ENCODE measurements at regions not wholly inside any gene's neighbourhood (a gene's known extent, or its start where the extent isn't known, plus 50 kb on each side); places are given as distances from the start of the nearest gene placed in this dataset.

GRCh38 chr20:10802236-10802635 lies 128.4 kb upstream of the JAG1 start:
- no peak overlapping the region for H3K27ac Mint-ChIP-seq
- H3K27me3 Mint-ChIP-seq (ENCODE audit: low read depth) = no peaks in the 10 kb centered on the region
- ATAC-seq (no peak), DNase-seq (ENCODE audit: low spot score) (no peak)
- H3K4me1 Mint-ChIP-seq = peaks cover 12% of the 10 kb centered on the region
- no peaks in the 10 kb centered on the region for H3K36me3 Mint-ChIP-seq
- peaks cover 7% of the 10 kb centered on the region; the same call in 1 of the 2 replicates for H3K9me3 Mint-ChIP-seq
- TF ChIP-seq JAZF1 (CRISPR knock-in tag; IDR thresholded peaks at IDR 0.05) (no peak), FOXJ3 (CRISPR knock-in tag; IDR thresholded peaks at IDR 0.05; ENCODE audit: borderline replicate concordance) (no peak), CTCF (IDR thresholded peaks at IDR 0.05) (no peak), PRRX2 (CRISPR knock-in tag; IDR thresholded peaks at IDR 0.05) (no peak), FOXP1 (CRISPR knock-in tag; IDR thresholded peaks at IDR 0.05; ENCODE audit: borderline replicate concordance) (no peak), ATF3 (CRISPR knock-in tag; conservative IDR thresholded peaks at IDR 0.05) (no peak), MLX (CRISPR knock-in tag; IDR thresholded peaks at IDR 0.05) (no peak), E2F5 (CRISPR knock-in tag; IDR thresholded peaks at IDR 0.05) (no peak), AFF4 (CRISPR knock-in tag; IDR thresholded peaks at IDR 0.05; ENCODE audit: borderline replicate concordance) (no peak), E2F4 (CRISPR knock-in tag; IDR thresholded peaks at IDR 0.05; ENCODE audit: borderline replicate concordance, low read depth) (no peak), NFYB (CRISPR knock-in tag; conservative IDR thresholded peaks at IDR 0.05; ENCODE audit: low read depth) (no peak), ATF6 (CRISPR knock-in tag; IDR thresholded peaks at IDR 0.05) (no peak), ZMAT4 (CRISPR knock-in tag; IDR thresholded peaks at IDR 0.05) (no peak)
- CTCF ChIA-PET = no interaction called here
- H3K4me3 Mint-ChIP-seq = no peak overlapping the region
- POLR2A ChIA-PET = no interaction called here

- no peak overlapping the region for H3K4me3 Mint-ChIP-seq
- H3K27me3 Mint-ChIP-seq (ENCODE audit: low read depth) = no peaks in the 10 kb centered on the region
- DNase-seq (ENCODE audit: low spot score) (no peak), ATAC-seq (no peak)
- H3K27ac Mint-ChIP-seq = no peak overlapping the region
- peaks cover 11% of the 10 kb centered on the region for H3K9me3 Mint-ChIP-seq
- ChIA-PET CTCF (interaction anchor here (0.7 kb wide), 1 partner anchor 211 kb away, joined by 4 read pairs; no protein-coding TSS in a partner anchor), POLR2A (interaction anchor here (1.2 kb wide), 1 partner anchor 11 kb away, joined by 3 read pairs; no protein-coding TSS in a partner anchor)
- peaks cover 13% of the 10 kb centered on the region for H3K4me1 Mint-ChIP-seq
- TF ChIP-seq JAZF1 (CRISPR knock-in tag; IDR thresholded peaks at IDR 0.05) = no peak
- H3K36me3 Mint-ChIP-seq = no peaks in the 10 kb centered on the region
These were observed 132.0 kb upstream of the JAG1 start for GRCh38 chr20:10805764-10806163.
